Thyroid gland (tissue), 4 donors: ENCODE measurements at regions not wholly inside any gene's neighbourhood (a gene's known extent, or its start where the extent isn't known, plus 50 kb on each side); places are given as distances from the start of the nearest gene placed in this dataset.

Source experiments
- DNase-seq, 2 donors: peaks; one replicate each; pipeline ENCODE4 v3.0.0-alpha.2; 2019
- H3K27ac ChIP-seq, 3 donors: fragments of 200-600 bp; sonication (generic); 1 replicate in 2 of 3; 2 replicates in 1 of 3; pipeline ENCODE4 v1.5.1; 2016 to 2019; ENCODE audit warnings: mild to moderate bottlenecking in 1 of 3, moderate library complexity in 1 of 3
- H3K27me3 ChIP-seq: fragments of 200-600 bp; sonication (generic); one replicate; pipeline ENCODE4 v1.5.1; 2019
- H3K36me3 ChIP-seq, 2 donors: fragments of 200-600 bp; sonication (generic); one replicate each; pipeline ENCODE4 v1.5.1; 2016 to 2019
- H3K4me1 ChIP-seq, 2 donors: fragments of 200-600 bp; sonication (generic); one replicate each; pipeline ENCODE4 v1.5.1; 2017 to 2019
- H3K4me3 ChIP-seq, 3 donors: fragments of 200-600 bp; sonication (generic); replicated peaks in 1 of 3; 1 replicate in 2 of 3; 2 replicates in 1 of 3; pipeline ENCODE4 v1.5.1; 2016; ENCODE audit warnings: mild to moderate bottlenecking in 1 of 3
- H3K9me3 ChIP-seq: fragments of 200-600 bp; sonication (generic); one replicate; pipeline ENCODE4 v1.5.1; 2017
- POLR2A ChIP-seq, 2 donors: fragments of 450-650 bp; IDR thresholded peaks; one replicate each; pipeline ENCODE4 v1.6.1; 2017; ENCODE audit warnings: antibody characterized with exemption in 2 of 2, mild to moderate bottlenecking in 2 of 2, moderate library complexity in 1 of 2
- WGBS, 2 donors: methylation state at CpG; one replicate each; pipeline ENCODE4 v1.1.5; 2017; 5-methylcytosine and 5-hydroxymethylcytosine counted together
- intact Hi-C: fragments of 100-400 bp; cut with DNase I; formaldehyde crosslinking; loops from one replicate; pipeline ENCODE4 v1.15.1; 2023
- TF ChIP-seq, protein P1 (sequence below), 6 experiments: fragments of 200-600 bp in 3 of 6; fragments of 450-650 bp in 3 of 6; sonication (generic) in 3 of 6; IDR thresholded peaks; one replicate each; pipeline ENCODE4 v1.5.1; 2016 to 2019; ENCODE audit warnings: antibody characterized with exemption in 6 of 6, mild to moderate bottlenecking in 2 of 6, inconsistent platforms in 1 of 6, moderate library complexity in 1 of 6

DNA sequence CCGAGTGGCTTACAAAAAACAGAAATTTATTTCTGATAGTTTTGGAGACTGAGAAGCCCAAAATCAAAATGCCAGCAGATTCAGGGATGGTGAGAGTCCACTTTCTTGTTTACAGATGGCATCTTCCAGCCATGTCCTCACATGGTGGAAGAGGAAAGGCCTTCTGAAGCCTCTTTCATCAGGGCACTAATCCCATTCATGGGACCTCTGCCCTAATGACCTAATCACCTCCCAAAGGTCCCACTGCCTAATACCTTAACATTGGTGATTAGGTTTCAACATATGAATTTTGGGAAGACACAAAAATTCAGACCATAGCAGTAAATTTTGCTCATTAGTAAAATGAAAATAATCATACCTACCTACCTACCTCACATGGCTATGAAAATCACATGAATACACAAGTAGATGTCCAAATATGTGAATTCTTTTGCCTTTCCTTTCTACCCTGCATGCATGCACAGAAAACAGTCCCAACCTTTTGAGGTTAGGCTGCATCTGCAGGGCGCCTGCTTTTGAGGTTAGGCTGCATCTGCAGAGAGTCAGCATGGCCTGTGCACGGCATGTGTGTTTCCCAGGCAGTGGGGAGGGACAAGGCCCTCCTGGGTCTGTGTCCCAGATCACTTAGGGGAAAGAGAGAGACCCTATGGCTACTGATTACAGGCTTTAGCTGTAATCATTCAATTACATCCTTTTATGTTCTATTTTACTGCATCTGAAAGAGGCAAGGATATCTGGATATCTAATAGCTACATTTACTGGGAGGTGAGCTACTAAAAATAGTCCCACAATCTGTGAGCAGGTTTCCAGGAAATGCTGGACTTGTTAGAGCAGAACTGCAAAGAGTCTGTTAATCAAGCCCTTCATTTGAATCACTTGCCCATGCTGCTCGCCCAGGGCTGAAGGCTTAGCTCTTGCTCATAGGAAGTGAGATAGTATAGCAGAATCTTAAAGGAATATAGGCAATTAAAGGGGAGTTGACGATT lies 497.7 kb upstream of the MARCKS start:
- no peaks in the 10 kb centered on the region for H3K36me3 ChIP-seq
- no peaks in the 10 kb centered on the region for H3K9me3 ChIP-seq
- H3K27ac ChIP-seq: no peak overlapping the region
- WGBS, 2 donors: 85 to 92% methylated on average over 4 to 5 of the region's 5 CpGs
- no peak overlapping the region for H3K4me3 ChIP-seq
- intact Hi-C loops: no loop called here
- TF ChIP-seq, protein P1, sequence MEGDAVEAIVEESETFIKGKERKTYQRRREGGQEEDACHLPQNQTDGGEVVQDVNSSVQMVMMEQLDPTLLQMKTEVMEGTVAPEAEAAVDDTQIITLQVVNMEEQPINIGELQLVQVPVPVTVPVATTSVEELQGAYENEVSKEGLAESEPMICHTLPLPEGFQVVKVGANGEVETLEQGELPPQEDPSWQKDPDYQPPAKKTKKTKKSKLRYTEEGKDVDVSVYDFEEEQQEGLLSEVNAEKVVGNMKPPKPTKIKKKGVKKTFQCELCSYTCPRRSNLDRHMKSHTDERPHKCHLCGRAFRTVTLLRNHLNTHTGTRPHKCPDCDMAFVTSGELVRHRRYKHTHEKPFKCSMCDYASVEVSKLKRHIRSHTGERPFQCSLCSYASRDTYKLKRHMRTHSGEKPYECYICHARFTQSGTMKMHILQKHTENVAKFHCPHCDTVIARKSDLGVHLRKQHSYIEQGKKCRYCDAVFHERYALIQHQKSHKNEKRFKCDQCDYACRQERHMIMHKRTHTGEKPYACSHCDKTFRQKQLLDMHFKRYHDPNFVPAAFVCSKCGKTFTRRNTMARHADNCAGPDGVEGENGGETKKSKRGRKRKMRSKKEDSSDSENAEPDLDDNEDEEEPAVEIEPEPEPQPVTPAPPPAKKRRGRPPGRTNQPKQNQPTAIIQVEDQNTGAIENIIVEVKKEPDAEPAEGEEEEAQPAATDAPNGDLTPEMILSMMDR (IDR thresholded peaks at IDR 0.05): no peak
- no peak for TF ChIP-seq POLR2A (IDR thresholded peaks at IDR 0.05)
- no peaks in the 10 kb centered on the region for H3K27me3 ChIP-seq
- H3K4me1 ChIP-seq: no peaks in the 10 kb centered on the region
- no peak for DNase-seq

DNA sequence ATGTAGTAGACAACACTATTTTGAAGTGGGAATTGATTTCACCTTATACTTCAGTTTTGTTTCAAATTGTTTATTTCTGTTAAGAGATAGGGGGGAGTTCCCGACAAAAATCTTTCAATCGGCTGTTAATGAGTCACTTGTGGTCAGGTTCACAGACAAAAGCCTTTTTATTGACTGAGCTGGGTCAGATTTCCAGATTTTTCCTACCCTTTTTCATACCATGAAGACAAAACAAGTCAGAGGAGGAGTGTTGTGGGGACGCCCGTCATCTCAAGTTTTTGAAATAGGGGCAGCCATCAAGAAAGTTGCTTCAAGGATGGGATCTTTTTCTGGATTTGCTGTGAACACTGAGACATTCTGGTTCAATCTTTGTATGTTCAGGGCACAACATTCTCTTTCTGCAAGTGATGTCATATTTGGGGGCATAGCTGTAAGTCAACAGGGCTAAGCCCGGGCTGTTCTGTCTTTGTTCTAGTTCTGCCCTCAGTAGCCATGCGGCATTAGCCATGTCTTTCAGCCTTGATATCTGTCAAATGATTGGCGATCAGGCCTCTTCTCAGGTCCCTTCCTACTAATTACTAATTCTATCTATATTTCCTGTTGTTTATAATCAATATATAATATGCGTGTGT lies 496.0 kb upstream of the MARCKS start:
- H3K36me3 ChIP-seq: no peaks in the 10 kb centered on the region
- no peak overlapping the region for H3K4me3 ChIP-seq
- intact Hi-C loops: no loop called here
- H3K27ac ChIP-seq: no peak overlapping the region
- H3K9me3 ChIP-seq: no peaks in the 10 kb centered on the region
- DNase-seq: no peak
- TF ChIP-seq, protein P1 (IDR thresholded peaks at IDR 0.05): no peak
- TF ChIP-seq POLR2A (IDR thresholded peaks at IDR 0.05): no peak
- peaks cover 0 to 3% of the 10 kb centered on the region in 2 donors for H3K4me1 ChIP-seq
- 85 to 88% methylated on average over 8 of the region's 8 CpGs for WGBS, 2 donors
- H3K27me3 ChIP-seq: no peaks in the 10 kb centered on the region

- no peak overlapping the region for H3K27ac ChIP-seq
- TF ChIP-seq, protein P1 (IDR thresholded peaks at IDR 0.05): no peak
- no peak for TF ChIP-seq POLR2A (IDR thresholded peaks at IDR 0.05)
- peaks cover 0 to 3% of the 10 kb centered on the region in 2 donors for H3K4me1 ChIP-seq
- H3K9me3 ChIP-seq: no peaks in the 10 kb centered on the region
- WGBS, 2 donors: 78% methylated on average over 7 of the region's 7 CpGs
- intact Hi-C loops: no loop called here
- H3K27me3 ChIP-seq: no peaks in the 10 kb centered on the region
- H3K4me3 ChIP-seq: no peak overlapping the region
- no peaks in the 10 kb centered on the region for H3K36me3 ChIP-seq
- no peak for DNase-seq
These were observed 494.7 kb upstream of the MARCKS start for GRCh38 chr6:113362301-113363047.

GRCh38 chr6:113363048-113363798 lies 493.9 kb upstream of the MARCKS start:
- TF ChIP-seq, protein P1 (IDR thresholded peaks at IDR 0.05): no peak
- TF ChIP-seq POLR2A (IDR thresholded peaks at IDR 0.05): no peak
- H3K4me3 ChIP-seq: no peak overlapping the region
- H3K27ac ChIP-seq: no peak overlapping the region
- intact Hi-C loops: no loop called here
- no peaks in the 10 kb centered on the region for H3K36me3 ChIP-seq
- DNase-seq: no peak
- no peaks in the 10 kb centered on the region for H3K9me3 ChIP-seq
- peaks cover 0 to 3% of the 10 kb centered on the region in 2 donors for H3K4me1 ChIP-seq
- WGBS, 2 donors: 88 to 89% methylated on average over 4 of the region's 4 CpGs
- H3K27me3 ChIP-seq: no peaks in the 10 kb centered on the region
